Stimulated activated CD8-positive, alpha-beta memory T cell treated with anti-CD3 and anti-CD28 coated beads, Interleukin-2, amount 100 ng/mL, for 1 hour (primary cell): ENCODE measurements at regions not wholly inside any gene's neighbourhood (a gene's known extent, or its start where the extent isn't known, plus 50 kb on each side); places are given as distances from the start of the nearest gene placed in this dataset.

ENCODE experiments used
- DNase-seq, 2 donors: peaks; one replicate each; pipeline ENCODE4 v3.0.0-alpha.2; 2020; ENCODE audit warnings: low read depth in 2 of 2

DNA sequence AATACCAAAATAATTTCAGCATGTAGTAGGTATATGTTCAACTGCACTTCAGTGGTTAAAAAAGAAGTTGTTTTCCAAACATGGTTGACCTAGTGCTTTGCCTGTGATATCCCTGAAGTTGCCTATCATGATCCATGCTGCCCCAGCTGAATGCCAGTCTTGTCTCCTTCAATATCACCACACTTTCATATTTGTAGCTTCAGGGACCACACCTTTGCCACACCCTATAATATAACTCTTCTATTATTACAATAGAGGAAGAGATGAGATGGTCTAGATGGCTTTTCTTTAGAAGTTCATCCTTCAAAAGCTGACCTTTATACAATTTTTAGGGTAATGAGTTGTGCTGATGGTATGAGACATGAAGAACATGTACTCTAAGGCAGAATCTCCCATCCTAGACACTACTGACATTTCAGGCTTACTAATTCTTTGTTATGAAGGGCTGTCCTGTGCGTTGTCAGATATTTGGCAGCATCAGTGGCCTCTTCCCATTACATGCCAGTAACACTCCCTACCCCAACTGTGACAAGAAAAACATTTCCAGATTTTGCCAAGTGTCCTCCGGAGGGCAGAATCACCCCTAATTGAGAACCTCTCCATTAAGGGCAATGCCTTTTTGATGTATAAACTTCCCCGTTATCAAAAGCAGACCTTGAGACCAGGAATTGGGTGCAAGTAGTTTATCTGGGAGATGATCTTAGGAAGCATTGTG lies 76.2 kb upstream of the PLCL2 start:
- DNase-seq, result no peak

DNA sequence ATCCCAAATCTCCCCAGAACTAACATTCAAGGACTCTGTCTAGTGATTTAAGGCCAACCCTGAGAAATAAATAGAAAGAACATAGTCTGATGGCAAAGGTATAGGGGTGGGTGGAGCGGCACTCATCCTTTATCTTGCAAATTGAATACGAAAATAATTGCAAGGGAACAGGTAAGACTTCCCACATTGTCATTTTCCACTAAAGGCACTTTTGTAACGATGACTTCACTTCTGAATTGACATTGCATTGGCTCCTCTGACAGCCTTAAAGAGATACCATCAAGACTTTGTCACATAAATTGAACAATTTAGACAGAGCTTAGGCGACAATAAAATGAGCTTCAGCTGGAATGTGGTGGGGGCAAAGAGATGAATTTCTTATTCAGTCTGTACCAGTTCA lies 75.3 kb upstream of the PLCL2 start:
- no peak for DNase-seq

DNA sequence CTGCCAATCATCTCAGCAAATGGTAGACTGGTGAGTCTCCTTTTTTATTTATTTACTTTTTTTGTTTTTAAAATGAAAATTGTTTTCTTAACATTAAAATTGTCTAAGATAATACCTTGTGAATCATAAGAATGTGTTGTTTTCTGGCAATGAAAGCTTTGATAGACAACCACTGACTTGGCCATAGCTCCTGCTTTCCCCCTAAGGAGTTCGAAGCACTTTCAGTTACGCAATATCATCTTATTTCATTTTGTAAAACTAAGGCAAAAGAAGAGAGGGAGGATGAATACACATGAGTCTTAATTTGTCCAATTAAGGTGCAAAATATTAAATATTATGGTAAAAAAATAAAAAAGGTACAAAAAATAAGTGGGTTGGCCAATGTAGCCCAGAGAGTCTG lies 74.8 kb upstream of the PLCL2 start:
- no peak for DNase-seq

DNA sequence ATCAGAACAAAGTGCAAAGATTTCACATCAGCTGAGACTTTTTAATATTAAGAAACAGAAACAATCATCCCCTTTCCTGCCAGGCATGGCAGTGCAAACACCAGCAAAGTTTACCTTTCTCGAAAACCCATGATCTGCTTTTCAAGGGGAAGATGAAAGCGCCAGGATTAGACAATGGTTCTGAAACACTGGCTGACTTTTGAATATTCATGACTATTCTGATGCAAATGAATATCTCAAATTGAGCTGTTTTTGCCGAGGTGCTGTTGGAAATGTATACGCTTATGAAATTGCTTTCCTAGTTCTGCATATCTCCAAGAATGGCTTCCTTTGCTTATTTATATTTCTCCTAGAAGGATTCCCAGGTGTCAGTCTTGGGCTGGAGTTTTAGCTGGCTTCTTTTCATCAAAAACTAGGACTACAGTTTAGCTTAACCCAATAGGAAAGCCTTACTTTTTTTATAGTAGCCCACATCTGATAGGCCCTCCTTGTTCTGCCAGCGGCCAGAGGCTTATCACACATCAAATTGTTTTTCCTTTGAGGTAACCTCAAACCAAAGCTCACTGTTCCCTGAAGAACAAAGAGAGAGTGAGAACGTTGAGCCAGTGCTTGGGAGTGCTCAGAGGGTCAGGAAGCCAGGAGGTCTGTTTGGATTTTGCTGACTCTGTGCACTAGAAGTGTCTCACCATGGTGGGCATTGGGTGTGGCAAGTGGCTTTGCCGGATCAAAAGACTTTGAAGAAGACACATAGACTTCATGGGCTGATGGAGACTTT lies 74.0 kb upstream of the PLCL2 start:
- no peak for DNase-seq

DNA sequence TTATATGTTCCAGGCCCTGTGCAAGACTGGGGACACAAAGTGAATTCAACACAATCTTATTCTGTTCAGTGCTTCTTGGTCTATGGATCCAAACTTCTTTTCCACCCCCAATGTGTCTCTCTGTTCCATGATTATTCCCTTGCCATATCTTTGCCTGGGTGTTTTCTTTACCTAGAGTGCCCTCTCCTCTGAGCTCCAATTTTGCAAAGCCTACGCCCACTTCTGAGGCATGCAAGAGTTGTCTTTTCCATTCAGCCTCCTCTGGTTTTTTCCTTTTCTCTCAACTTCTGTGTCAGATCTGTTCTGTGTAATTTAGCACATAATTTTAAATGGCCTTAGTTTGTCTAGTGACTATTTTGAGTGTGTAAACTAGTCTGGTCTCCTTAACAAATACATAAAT lies 72.8 kb upstream of the PLCL2 start:
- no peak for DNase-seq

DNA sequence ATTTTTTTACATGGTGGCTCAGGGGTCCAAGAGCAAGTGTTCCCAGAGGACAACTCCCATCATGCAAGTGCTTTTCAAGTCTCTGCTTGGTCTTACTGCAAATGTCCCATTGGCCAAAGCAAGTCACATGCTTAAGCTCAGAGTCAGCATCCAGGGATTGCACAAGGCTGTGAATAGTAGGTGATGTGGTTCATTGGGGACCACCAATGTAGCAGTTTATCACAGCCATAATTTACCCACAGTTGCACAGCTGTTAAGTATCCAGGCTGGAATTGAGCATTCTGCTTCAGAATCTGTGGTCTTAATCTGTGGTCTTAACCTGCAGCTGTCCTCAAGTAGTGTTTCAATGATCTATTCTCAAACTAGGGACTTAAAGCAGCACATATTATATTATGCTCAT lies 71.4 kb upstream of the PLCL2 start:
- DNase-seq, result no peak

DNA sequence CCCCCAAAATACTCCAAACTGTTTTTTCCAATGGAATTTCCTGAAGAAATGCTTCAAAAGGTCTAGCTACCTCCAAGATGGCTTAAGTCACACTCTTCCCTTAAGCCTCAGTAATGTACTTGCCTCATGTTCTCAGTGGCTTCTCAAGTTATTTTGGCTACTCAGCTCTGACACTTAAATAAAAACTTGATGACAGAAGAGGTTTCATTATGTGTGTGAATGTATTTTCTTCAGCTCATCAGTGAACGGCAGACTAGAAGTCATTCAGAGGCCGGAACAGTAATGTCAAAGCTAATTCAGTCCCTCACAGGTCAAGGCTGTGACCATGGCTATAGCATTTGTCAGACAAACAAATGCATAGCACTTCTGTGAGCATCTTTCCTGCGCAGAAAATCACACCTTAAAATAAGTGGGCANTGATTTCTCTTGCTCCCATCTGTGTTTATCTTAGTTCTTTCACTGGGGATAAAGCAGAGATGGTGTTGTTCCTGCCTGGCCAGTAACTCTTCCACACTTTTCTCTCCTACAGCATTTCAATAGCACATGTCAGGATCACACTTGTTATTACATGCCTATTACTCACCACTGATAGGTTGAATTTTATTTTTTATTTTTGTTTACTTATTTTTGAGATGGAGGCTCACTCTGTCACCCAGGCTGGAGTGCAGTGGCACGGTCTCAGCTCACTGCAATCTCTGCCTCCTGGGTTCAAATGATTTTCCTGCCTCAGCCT lies 68.5 kb upstream of the PLCL2 start:
- no peak for DNase-seq

DNA sequence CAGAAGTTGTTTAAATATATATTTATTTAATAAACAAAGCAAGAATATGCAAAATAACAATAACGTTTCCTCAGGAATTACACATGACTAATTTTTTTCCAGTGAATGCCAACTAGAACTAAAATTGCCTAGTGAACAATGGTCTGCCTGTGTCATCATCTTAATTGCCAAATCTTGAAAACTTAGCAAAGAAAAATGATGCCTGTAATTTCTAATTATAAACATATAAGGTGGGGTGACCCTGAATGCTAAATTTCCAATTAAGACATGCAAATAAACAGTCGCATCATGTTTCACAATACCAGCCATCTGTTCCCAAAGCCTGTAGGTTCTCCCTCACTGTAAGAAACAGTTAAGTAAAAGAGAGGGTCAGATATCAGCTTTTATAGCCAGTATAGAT lies 67.6 kb upstream of the PLCL2 start:
- DNase-seq, result no peak

DNA sequence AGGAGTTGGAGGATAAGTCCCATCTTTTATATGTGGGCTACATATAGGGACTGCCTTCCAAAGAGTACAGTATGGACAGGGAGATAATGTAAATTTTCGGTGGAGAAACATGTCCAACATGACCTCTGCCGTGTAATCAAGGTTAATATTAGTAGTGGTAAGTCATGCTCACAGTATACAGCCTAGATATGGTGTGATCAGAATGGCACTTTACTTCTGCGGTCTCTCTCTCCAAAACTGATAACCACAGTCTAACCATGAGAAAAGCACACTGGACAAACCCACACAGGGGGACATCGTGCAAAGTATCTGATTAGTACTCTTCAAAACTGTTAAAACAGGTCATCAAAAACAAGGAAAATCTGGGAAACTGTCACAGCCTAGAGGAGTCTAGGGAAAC lies 66.6 kb upstream of the PLCL2 start:
- no peak for DNase-seq

DNA sequence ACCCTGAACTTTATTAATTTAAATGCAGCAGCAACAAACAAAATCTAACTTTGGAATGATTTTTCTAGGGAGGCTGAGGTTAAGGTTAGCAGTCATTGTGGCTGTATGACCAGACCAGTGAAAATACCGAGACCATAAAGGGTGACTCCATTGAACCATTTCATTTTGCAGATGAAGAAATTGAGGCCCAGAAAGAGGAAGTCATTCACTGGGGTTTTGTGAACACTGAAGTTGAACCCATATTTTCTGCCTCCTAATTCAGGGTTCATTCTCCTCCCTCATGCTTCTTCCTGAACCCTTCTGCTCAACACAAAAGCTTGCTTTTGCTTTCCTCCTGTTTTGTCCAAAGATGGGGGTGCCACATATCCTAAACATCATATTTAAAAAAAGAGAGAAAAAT lies 65.8 kb upstream of the PLCL2 start:
- DNase-seq, result no peak

DNA sequence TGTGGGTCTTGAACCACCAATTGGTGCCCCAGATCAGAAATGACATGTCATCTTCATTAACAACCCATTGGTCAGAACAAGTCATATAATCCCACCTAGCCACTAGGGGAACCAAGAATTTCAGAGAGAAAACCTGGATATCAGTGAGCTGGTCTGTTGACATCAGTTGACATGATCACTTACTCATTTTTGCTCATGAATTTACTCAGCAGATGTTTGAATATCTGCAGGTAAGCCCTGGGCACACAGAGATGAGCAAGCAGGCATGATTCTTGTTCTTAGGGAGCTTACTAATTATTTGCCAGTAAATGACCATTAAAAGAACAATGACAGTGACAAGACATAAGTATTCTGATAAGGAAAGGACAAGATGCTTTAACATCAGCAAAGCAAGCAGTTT lies 64.3 kb upstream of the PLCL2 start:
- no peak for DNase-seq

DNA sequence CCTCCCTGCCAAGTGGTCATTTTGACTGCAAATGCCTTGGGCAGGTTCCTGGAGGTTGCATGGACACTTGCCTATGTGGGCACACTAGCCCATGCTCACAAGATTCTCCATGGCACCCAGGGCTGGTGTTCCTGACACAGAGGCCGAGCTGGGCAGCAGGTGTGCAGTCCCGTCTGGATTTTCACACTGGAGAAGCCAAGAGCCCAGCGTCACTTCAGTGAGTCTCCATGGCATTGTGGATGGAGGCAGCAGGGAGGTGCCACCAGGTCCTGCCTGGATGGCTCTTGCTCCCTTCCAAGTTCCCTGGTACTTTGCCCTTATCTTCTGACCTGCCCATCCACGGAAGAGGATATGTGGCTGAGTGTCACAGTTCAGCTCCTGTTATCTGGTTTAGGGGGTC lies 63.7 kb upstream of the PLCL2 start:
- no peak for DNase-seq

DNA sequence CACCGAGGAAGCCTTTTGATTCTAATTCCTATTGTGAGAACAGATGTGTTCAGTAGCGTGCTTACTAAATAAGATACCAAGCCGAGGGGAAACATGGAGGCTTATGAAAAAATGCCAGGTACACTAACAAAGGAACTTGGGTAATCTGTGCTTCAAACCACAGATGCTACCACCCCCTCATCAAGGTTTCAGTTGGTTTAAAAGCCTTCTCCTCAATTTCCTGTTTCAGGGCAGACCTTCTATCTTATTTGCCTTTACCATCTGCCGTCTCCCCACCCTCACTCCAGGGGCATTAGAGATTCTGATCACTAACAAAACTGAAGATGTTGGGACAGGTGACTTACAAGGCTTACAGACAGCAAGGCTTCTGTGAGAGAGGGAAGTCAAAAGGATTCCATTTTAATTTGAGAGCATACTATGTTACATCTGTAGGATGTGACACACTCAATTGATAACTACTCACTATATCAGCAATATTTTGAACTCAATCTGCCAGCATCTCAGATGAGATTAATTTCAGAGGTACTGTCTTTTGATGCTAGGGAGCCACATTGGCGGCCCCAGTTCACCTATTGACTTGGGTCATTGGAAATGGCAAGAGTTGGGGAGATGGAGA lies 60.6 kb upstream of the PLCL2 start:
- DNase-seq, result no peak

DNA sequence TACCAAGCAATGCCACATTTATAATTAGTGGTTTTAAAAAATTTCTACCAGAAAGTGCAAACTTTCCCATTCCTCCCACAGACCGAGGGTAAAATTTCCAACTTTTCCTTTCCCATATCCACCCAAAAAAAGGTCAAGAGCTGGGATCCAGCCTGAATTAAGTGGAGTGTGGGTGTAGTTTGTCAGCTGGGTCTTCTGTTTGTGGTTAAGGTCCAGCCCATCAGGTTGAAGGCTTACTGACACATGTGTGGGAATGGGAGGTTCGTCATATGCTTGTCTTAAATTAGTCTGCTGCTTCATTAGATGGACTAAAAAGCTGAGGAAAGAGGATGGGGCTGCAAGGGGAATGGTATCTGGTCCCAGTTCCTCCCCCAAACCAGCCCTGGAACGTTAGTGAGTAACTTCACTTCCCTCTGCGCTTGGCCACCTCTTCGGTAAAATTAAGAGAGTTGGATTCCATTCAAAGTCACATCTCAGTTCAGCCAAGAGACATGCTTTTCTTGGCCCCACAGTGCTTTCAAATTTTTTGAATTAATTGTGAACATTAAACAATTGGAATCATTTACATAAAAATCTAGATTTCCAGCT lies 59.0 kb upstream of the PLCL2 start:
- DNase-seq, result no peak

DNA sequence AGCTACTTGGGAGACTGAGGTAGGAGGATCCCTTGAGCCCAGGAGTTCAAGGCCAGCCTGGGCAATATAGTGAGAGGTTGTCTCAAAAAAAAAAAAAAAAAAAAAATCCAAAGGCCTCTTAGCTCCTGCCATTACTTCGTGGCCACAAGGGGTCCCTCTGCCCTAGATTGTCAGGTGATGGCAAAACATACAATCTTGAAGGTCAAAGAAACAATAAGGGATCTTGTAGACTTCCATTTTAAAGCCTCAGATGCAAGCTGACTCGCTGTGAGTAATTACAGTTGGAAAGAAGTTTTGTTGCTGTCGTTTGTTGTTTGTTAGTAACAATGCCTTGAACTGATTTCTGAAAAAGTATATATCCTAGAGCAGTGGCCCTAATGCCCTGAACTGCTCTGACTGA lies 55.9 kb upstream of the PLCL2 start:
- DNase-seq, result peak in 1 of 2 donors; percentile 20

DNA sequence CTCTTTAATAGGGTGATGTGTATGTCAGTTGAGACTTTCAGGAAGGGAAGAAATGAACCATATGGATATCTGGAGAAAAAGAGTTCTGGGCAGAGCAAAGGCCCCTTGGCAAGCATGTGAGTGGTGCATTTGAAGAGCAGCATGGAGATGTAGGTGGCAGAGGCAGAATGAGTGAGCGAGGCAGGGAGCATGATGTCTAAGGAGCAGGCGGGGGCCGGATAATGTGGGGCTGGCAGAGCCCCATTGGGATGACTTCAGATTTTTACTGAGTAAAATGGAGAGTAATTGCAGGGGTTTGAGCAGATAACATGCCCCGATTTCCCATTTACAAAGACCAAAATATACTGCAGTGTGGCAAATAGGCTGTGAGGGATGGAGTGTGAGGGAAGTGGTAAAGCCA lies 52.9 kb upstream of the PLCL2 start:
- DNase-seq, result no peak

DNA sequence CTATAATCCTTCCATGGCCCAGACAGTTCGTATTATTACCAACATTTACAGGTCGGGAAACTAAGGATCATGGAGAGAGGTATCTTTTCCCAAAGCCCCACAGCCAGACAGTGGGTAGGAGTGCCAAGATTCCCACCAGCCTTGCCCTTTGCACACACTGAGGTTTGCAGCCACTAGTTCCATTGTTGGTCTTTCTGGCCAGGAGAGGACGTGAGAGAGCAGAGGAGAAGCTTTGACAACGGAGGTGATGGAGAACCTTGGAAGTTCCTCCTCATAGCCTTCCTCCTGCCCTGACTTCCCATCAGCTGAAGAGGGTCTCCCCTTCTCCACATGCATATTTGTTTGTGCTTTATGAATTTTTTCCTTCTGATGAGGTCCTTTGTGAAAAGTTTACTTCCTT lies 50.5 kb upstream of the PLCL2 start:
- no peak for DNase-seq

DNA sequence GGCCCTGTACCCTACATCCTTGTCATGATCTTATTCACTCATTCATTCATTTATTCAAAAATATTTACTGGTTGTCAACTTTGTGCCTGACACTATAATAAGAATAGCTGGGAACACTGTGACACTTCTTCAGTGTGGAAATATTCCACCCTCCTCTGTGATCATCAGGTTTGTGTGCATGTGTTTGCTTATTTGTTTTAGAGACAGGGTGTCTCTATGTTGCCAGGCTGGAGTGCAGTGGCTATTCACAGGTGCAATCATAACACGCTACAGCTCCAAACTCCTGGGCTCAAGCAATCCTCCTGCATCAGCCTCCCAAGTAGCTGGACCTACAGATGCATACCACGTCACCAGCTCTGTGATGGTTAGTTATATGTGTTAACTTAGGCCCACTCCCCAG lies 50.0 kb upstream of the PLCL2 start:
- DNase-seq, result no peak
